GM19463 (cell line): ENCODE measurements at regions not wholly inside any gene's neighbourhood (a gene's known extent, or its start where the extent isn't known, plus 50 kb on each side); places are given as distances from the start of the nearest gene placed in this dataset.
A peak's percentile ranks its signal among the peaks of the same experiment; 100 is the strongest.
"Not testable (repeated sequence)": the region's sequence is repeated elsewhere in the genome, so short reads cannot be mapped to it uniquely, and the experiment has no call there.

ENCODE experiments used
- ATAC-seq: cut with Tn5 transposase; IDR thresholded peaks from one replicate; pipeline ENCODE4 v1.9.1; 2021; ENCODE audit warnings: mild to moderate bottlenecking, moderate library complexity; ENCODE audit not compliant: unreplicated experiment

GRCh38 chr2:6089474-6089873, 397.3 kb downstream of the SOX11 start:
- no peak for ATAC-seq

GRCh38 chr2:6103372-6103771, 411.2 kb downstream of the SOX11 start:
- no peak for ATAC-seq

- ATAC-seq, result peak; percentile 56
These were observed 411.8 kb downstream of the SOX11 start for GRCh38 chr2:6103949-6104348.

GRCh38 chr2:6107290-6107689, 415.1 kb downstream of the SOX11 start:
- no peak for ATAC-seq

GRCh38 chr2:6109831-6110230, 417.6 kb downstream of the SOX11 start:
- no peak for ATAC-seq

GRCh38 chr2:6111781-6112261, 419.6 kb downstream of the SOX11 start:
- ATAC-seq, result no peak

- ATAC-seq, result no peak
These were observed 421.6 kb downstream of the SOX11 start for GRCh38 chr2:6113786-6114185.

- ATAC-seq, result no peak
These were observed 435.5 kb downstream of the SOX11 start for GRCh38 chr2:6127718-6128117.

- no peak for ATAC-seq
These were observed 447.0 kb downstream of the SOX11 start for GRCh38 chr2:6139142-6139541.

GRCh38 chr2:6139916-6140315, 447.7 kb downstream of the SOX11 start:
- ATAC-seq, result no peak

- no peak for ATAC-seq
These were observed 448.3 kb downstream of the SOX11 start for GRCh38 chr2:6140509-6140908.

GRCh38 chr2:6143812-6144211, 451.6 kb downstream of the SOX11 start:
- no peak for ATAC-seq

- ATAC-seq, result not testable (repeated sequence)
These were observed 455.0 kb downstream of the SOX11 start for GRCh38 chr2:6147215-6147614.

- ATAC-seq, result no peak
These were observed 456.7 kb downstream of the SOX11 start for GRCh38 chr2:6148882-6149281.

- ATAC-seq, result no peak
These were observed 467.4 kb downstream of the SOX11 start for GRCh38 chr2:6159606-6160005.

GRCh38 chr2:6163932-6164331, 471.7 kb downstream of the SOX11 start:
- no peak for ATAC-seq

- ATAC-seq, result no peak
These were observed 473.0 kb downstream of the SOX11 start for GRCh38 chr2:6164986-6165747.

- ATAC-seq, result no peak
These were observed 475.5 kb downstream of the SOX11 start for GRCh38 chr2:6167592-6168138.

GRCh38 chr2:6168485-6168884, 476.3 kb downstream of the SOX11 start:
- no peak for ATAC-seq

- ATAC-seq, result no peak
These were observed 479.1 kb downstream of the SOX11 start for GRCh38 chr2:6171294-6171693.

- ATAC-seq, result no peak
These were observed 485.6 kb downstream of the SOX11 start for GRCh38 chr2:6177811-6178210.

GRCh38 chr2:6181525-6181924, 489.3 kb downstream of the SOX11 start:
- no peak for ATAC-seq

GRCh38 chr2:6181926-6182325, 489.7 kb downstream of the SOX11 start:
- no peak for ATAC-seq
